Neural cell (in vitro differentiated cells): ENCODE measurements at regions not wholly inside any gene's neighbourhood (a gene's known extent, or its start where the extent isn't known, plus 50 kb on each side); places are given as distances from the start of the nearest gene placed in this dataset.

ENCODE experiments used
- H2AFZ ChIP-seq: fragments of 200-600, 300-800 bp; sonication (generic), shearing (Covaris generic); 2 replicates; pipeline ENCODE4 v1.6.0; 2014; ENCODE audit warnings: low read depth, mild to moderate bottlenecking, antibody characterized with exemption, low read length, moderate library complexity
- H3F3A ChIP-seq: fragments of 200-600 bp; shearing (Covaris generic); 2 replicates; pipeline ENCODE4 v1.6.1; 2016; ENCODE audit warnings: mild to moderate bottlenecking, moderate library complexity, mixed read lengths, antibody characterized with exemption, low read length; ENCODE audit not compliant: insufficient read depth, poor library complexity, severe bottlenecking
- H3K27ac ChIP-seq: fragments of 200-600, 300-800 bp; sonication (generic), shearing (Covaris generic); 2 replicates; pipeline ENCODE4 v1.5.1; 2014; ENCODE audit warnings: mild to moderate bottlenecking, low read length, moderate library complexity
- H3K27me3 ChIP-seq: fragments of 300-800, 200-600 bp; sonication (generic), shearing (Covaris generic); 2 replicates; pipeline ENCODE4 v1.6.0; 2014; ENCODE audit warnings: mild to moderate bottlenecking, low read depth, low read length, moderate library complexity; ENCODE audit not compliant: insufficient read depth
- H3K36me3 ChIP-seq: fragments of 300-800, 200-600 bp; sonication (generic), shearing (Covaris generic); 2 replicates; pipeline ENCODE4 v1.5.1; 2014; ENCODE audit warnings: mild to moderate bottlenecking, antibody characterized with exemption, low read length, moderate library complexity; ENCODE audit not compliant: insufficient read depth
- H3K4me2 ChIP-seq: fragments of 300-800, 200-600 bp; sonication (generic), shearing (Covaris generic); 2 replicates; pipeline ENCODE4 v1.6.0; 2014; ENCODE audit warnings: mild to moderate bottlenecking, low read length
- H3K4me3 ChIP-seq: fragments of 300-800, 200-600 bp; sonication (generic), shearing (Covaris generic); 2 replicates; pipeline ENCODE4 v1.5.1; 2014; ENCODE audit warnings: mild to moderate bottlenecking, low read length, moderate library complexity
- H3K79me2 ChIP-seq: fragments of 200-600 bp; shearing (Covaris generic); replicated peaks from 2 replicates; pipeline ENCODE4 v1.6.0; 2014; ENCODE audit warnings: mild to moderate bottlenecking, low read length, moderate library complexity; ENCODE audit not compliant: insufficient read depth
- H3K9ac ChIP-seq: fragments of 300-800, 200-600 bp; sonication (generic), shearing (Covaris generic); 2 replicates; pipeline ENCODE4 v1.6.1; 2016; ENCODE audit warnings: mild to moderate bottlenecking, low read length, mixed read lengths
- H3K9me2 ChIP-seq: fragments of 200-600 bp; shearing (Covaris generic); 2 replicates; pipeline ENCODE4 v1.6.1; 2016; ENCODE audit warnings: mild to moderate bottlenecking, low read length, mixed read lengths; ENCODE audit not compliant: insufficient read depth
- H3K9me3 ChIP-seq: fragments of 200-600, 300-800 bp; sonication (generic), shearing (Covaris generic); 2 replicates; pipeline ENCODE4 v1.6.1; 2016; ENCODE audit warnings: mild to moderate bottlenecking, mixed run types, low read length, moderate library complexity, mixed read lengths
- H4K20me1 ChIP-seq: fragments of 200-600 bp; shearing (Covaris generic); 2 replicates; pipeline ENCODE4 v1.6.1; 2016; ENCODE audit warnings: mild to moderate bottlenecking, mixed run types; ENCODE audit not compliant: insufficient read depth
- CTCF ChIP-seq: fragments of 450-650 bp; IDR thresholded peaks from 2 replicates; pipeline ENCODE4 v1.5.1; 2014; ENCODE audit warnings: antibody characterized with exemption, mild to moderate bottlenecking, moderate library complexity; ENCODE audit not compliant: poor library complexity, severe bottlenecking
- EP300 ChIP-seq: fragments of 450-650 bp; conservative IDR thresholded peaks from 2 replicates; pipeline ENCODE4 v1.6.1; 2014; ENCODE audit warnings: antibody characterized with exemption, mild to moderate bottlenecking, moderate library complexity; ENCODE audit not compliant: poor library complexity, severe bottlenecking
- EZH2 ChIP-seq: fragments of 200-600, 300-800 bp; shearing (Covaris generic), sonication (generic); IDR thresholded peaks from 2 replicates; pipeline ENCODE4 v1.6.1; 2014; ENCODE audit warnings: antibody characterized with exemption, low read length, borderline replicate concordance, mild to moderate bottlenecking; ENCODE audit not compliant: insufficient read depth, poor library complexity, severe bottlenecking
- MXI1 ChIP-seq: fragments of 450-650 bp; conservative IDR thresholded peaks from 2 replicates; pipeline ENCODE4 v1.6.1; 2014; ENCODE audit warnings: antibody characterized with exemption, mild to moderate bottlenecking; ENCODE audit not compliant: poor library complexity, severe bottlenecking
- POLR2AphosphoS5 ChIP-seq: IDR thresholded peaks from 2 replicates; pipeline ENCODE4 v1.6.1; 2012
- RAD21 ChIP-seq: fragments of 450-650 bp; conservative IDR thresholded peaks from 2 replicates; pipeline ENCODE4 v1.6.1; 2014; ENCODE audit warnings: antibody characterized with exemption, mild to moderate bottlenecking, moderate library complexity
- SMC3 ChIP-seq: fragments of 450-650 bp; conservative IDR thresholded peaks from 2 replicates; pipeline ENCODE4 v1.6.1; 2014; ENCODE audit warnings: antibody characterized with exemption, mild to moderate bottlenecking, moderate library complexity; ENCODE audit not compliant: poor library complexity
- TAF1 ChIP-seq: IDR thresholded peaks from 2 replicates; pipeline ENCODE4 v1.6.1; 2012; ENCODE audit warnings: low read depth
- TF ChIP-seq, protein P1 (sequence below): IDR thresholded peaks from 2 replicates; pipeline ENCODE4 v1.6.1; 2012; ENCODE audit warnings: borderline replicate concordance

- H3K79me2 ChIP-seq: no peaks in the 10 kb centered on the region
- no peak overlapping the region for H3K4me3 ChIP-seq
- no peaks in the 10 kb centered on the region for H3K36me3 ChIP-seq
- no peak overlapping the region for H3K9ac ChIP-seq
- H3K27me3 ChIP-seq: no peaks in the 10 kb centered on the region
- H3K9me2 ChIP-seq: no peaks in the 10 kb centered on the region
- peak overlapping the region; percentile 36 for H3K27ac ChIP-seq
- TF ChIP-seq EP300 (no peak), SMC3 (no peak), EZH2 (no peak), TAF1 (no peak), POLR2AphosphoS5 (peak; percentile 51), RAD21 (no peak), MXI1 (no peak), CTCF (no peak)
- TF ChIP-seq, protein P1, sequence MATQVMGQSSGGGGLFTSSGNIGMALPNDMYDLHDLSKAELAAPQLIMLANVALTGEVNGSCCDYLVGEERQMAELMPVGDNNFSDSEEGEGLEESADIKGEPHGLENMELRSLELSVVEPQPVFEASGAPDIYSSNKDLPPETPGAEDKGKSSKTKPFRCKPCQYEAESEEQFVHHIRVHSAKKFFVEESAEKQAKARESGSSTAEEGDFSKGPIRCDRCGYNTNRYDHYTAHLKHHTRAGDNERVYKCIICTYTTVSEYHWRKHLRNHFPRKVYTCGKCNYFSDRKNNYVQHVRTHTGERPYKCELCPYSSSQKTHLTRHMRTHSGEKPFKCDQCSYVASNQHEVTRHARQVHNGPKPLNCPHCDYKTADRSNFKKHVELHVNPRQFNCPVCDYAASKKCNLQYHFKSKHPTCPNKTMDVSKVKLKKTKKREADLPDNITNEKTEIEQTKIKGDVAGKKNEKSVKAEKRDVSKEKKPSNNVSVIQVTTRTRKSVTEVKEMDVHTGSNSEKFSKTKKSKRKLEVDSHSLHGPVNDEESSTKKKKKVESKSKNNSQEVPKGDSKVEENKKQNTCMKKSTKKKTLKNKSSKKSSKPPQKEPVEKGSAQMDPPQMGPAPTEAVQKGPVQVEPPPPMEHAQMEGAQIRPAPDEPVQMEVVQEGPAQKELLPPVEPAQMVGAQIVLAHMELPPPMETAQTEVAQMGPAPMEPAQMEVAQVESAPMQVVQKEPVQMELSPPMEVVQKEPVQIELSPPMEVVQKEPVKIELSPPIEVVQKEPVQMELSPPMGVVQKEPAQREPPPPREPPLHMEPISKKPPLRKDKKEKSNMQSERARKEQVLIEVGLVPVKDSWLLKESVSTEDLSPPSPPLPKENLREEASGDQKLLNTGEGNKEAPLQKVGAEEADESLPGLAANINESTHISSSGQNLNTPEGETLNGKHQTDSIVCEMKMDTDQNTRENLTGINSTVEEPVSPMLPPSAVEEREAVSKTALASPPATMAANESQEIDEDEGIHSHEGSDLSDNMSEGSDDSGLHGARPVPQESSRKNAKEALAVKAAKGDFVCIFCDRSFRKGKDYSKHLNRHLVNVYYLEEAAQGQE: peak; percentile 21
- no peaks in the 10 kb centered on the region for H3F3A ChIP-seq
- no peaks in the 10 kb centered on the region for H3K9me3 ChIP-seq
- H3K4me2 ChIP-seq: peak overlapping the region; percentile 16
- H4K20me1 ChIP-seq: no peaks in the 10 kb centered on the region
- no peak overlapping the region for H2AFZ ChIP-seq
These were observed 106.8 kb downstream of the LACC1 start for GRCh38 chr13:43986421-43986981.

GRCh38 chr13:43988302-43988701 lies 108.6 kb downstream of the LACC1 start:
- no peak for TF ChIP-seq SMC3
- no peak for TF ChIP-seq EP300
- no peak for TF ChIP-seq CTCF
- TF ChIP-seq TAF1: no peak
- TF ChIP-seq, protein P1: no peak
- TF ChIP-seq MXI1: no peak
- TF ChIP-seq POLR2AphosphoS5: no peak
- Histone ChIP-seq H3K36me3 (no peaks in the 10 kb centered on the region), H4K20me1 (no peaks in the 10 kb centered on the region), H2AFZ (no peak overlapping the region), H3K4me2 (no peak overlapping the region), H3K27ac (peak overlapping the region; percentile 1), H3K79me2 (no peaks in the 10 kb centered on the region), H3K4me3 (no peak overlapping the region), H3K9me3 (no peaks in the 10 kb centered on the region), H3K9ac (no peak overlapping the region), H3K9me2 (no peaks in the 10 kb centered on the region), H3F3A (no peaks in the 10 kb centered on the region), H3K27me3 (no peaks in the 10 kb centered on the region)
